ENCODE measurements at regions not wholly inside any gene's neighbourhood (a gene's known extent, or its start where the extent isn't known, plus 50 kb on each side); places are given as distances from the start of the nearest gene placed in this dataset.

GRCh38 chr5:68745448-68745847, 348.4 kb upstream of the SLC30A5 start:
- H3K9me3 Mint-ChIP-seq (ENCODE audit: unreplicated experiment), result no peaks in the 10 kb centered on the region
- TF ChIP-seq CTCF (IDR thresholded peaks at IDR 0.05; ENCODE audit: unreplicated experiment), result no peak
- H3K4me3 Mint-ChIP-seq (ENCODE audit: unreplicated experiment), result no peak overlapping the region
- no peaks in the 10 kb centered on the region for H3K4me1 Mint-ChIP-seq (ENCODE audit: unreplicated experiment)
- H3K27ac Mint-ChIP-seq (ENCODE audit: unreplicated experiment), result no peak overlapping the region
- H3K36me3 Mint-ChIP-seq (ENCODE audit: low read depth, unreplicated experiment), result no peaks in the 10 kb centered on the region
- no peak for DNase-seq (ENCODE audit: low spot score)
- no peaks in the 10 kb centered on the region for H3K27me3 Mint-ChIP-seq (ENCODE audit: unreplicated experiment)

DNA sequence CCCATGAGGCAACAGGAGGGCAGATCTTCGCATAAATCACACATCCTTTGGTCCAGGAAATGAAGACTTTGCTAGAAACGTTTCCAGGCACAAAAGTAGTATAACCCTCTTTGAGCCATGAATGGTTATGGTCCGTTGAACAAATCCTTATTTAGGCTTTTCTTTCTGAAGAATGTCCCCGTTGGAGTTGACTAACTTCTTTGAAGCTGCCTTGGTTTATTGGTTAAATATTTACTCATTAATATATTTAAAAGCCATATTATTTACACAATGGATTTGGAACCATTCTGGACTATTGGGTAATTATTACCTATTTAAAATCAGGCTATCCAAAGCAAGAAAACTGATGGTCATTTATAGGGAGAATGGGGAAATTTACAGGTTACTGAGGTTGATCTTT, 347.6 kb upstream of the SLC30A5 start:
- DNase-seq (ENCODE audit: low spot score), result no peak
- Mint-ChIP-seq H3K4me3 (ENCODE audit: unreplicated experiment) (no peak overlapping the region), H3K27ac (ENCODE audit: unreplicated experiment) (no peak overlapping the region), H3K9me3 (ENCODE audit: unreplicated experiment) (no peaks in the 10 kb centered on the region), H3K36me3 (ENCODE audit: low read depth, unreplicated experiment) (no peaks in the 10 kb centered on the region), H3K4me1 (ENCODE audit: unreplicated experiment) (no peaks in the 10 kb centered on the region), H3K27me3 (ENCODE audit: unreplicated experiment) (no peaks in the 10 kb centered on the region)
- no peak for TF ChIP-seq CTCF (IDR thresholded peaks at IDR 0.05; ENCODE audit: unreplicated experiment)

- Mint-ChIP-seq H3K27me3 (ENCODE audit: unreplicated experiment) (no peaks in the 10 kb centered on the region), H3K36me3 (ENCODE audit: low read depth, unreplicated experiment) (no peaks in the 10 kb centered on the region), H3K4me1 (ENCODE audit: unreplicated experiment) (no peaks in the 10 kb centered on the region), H3K9me3 (ENCODE audit: unreplicated experiment) (no peaks in the 10 kb centered on the region), H3K27ac (ENCODE audit: unreplicated experiment) (no peak overlapping the region), H3K4me3 (ENCODE audit: unreplicated experiment) (no peak overlapping the region)
- DNase-seq (ENCODE audit: low spot score), result no peak
- no peak for TF ChIP-seq CTCF (IDR thresholded peaks at IDR 0.05; ENCODE audit: unreplicated experiment)
These were observed 347.0 kb upstream of the SLC30A5 start for GRCh38 chr5:68746643-68747420.

- Mint-ChIP-seq H3K4me3 (ENCODE audit: unreplicated experiment) (no peak overlapping the region), H3K36me3 (ENCODE audit: low read depth, unreplicated experiment) (no peaks in the 10 kb centered on the region), H3K27me3 (ENCODE audit: unreplicated experiment) (no peaks in the 10 kb centered on the region), H3K9me3 (ENCODE audit: unreplicated experiment) (no peaks in the 10 kb centered on the region), H3K4me1 (ENCODE audit: unreplicated experiment) (no peaks in the 10 kb centered on the region), H3K27ac (ENCODE audit: unreplicated experiment) (no peak overlapping the region)
- no peak for DNase-seq (ENCODE audit: low spot score)
- TF ChIP-seq CTCF (IDR thresholded peaks at IDR 0.05; ENCODE audit: unreplicated experiment), result no peak
These were observed 346.3 kb upstream of the SLC30A5 start for GRCh38 chr5:68747521-68747920.

GRCh38 chr5:68748101-68748500, 345.7 kb upstream of the SLC30A5 start:
- H3K27ac Mint-ChIP-seq (ENCODE audit: unreplicated experiment), result no peak overlapping the region
- H3K27me3 Mint-ChIP-seq (ENCODE audit: unreplicated experiment), result no peaks in the 10 kb centered on the region
- TF ChIP-seq CTCF (IDR thresholded peaks at IDR 0.05; ENCODE audit: unreplicated experiment), result no peak
- H3K9me3 Mint-ChIP-seq (ENCODE audit: unreplicated experiment), result no peaks in the 10 kb centered on the region
- no peaks in the 10 kb centered on the region for H3K36me3 Mint-ChIP-seq (ENCODE audit: low read depth, unreplicated experiment)
- no peak overlapping the region for H3K4me3 Mint-ChIP-seq (ENCODE audit: unreplicated experiment)
- no peaks in the 10 kb centered on the region for H3K4me1 Mint-ChIP-seq (ENCODE audit: unreplicated experiment)
- no peak for DNase-seq (ENCODE audit: low spot score)
